GM19025 (cell line): ENCODE measurements at regions not wholly inside any gene's neighbourhood (a gene's known extent, or its start where the extent isn't known, plus 50 kb on each side); places are given as distances from the start of the nearest gene placed in this dataset.
A peak's percentile ranks its signal among the peaks of the same experiment; 100 is the strongest.

Source experiments
- ATAC-seq: cut with Tn5 transposase; IDR thresholded peaks from one replicate; pipeline ENCODE4 v1.9.1; 2021; ENCODE audit warnings: mild to moderate bottlenecking, low read depth, moderate library complexity; ENCODE audit not compliant: unreplicated experiment

- no peak for ATAC-seq
Observed at GRCh38 chr4:136865526-136865925, 666.8 kb downstream of the PCDH18 start.

- ATAC-seq = peak; percentile 80
Observed at GRCh38 chr4:136864604-136865185, 667.6 kb downstream of the PCDH18 start.

GRCh38 chr4:136863756-136864155, 668.5 kb downstream of the PCDH18 start:
- ATAC-seq = no peak

DNA sequence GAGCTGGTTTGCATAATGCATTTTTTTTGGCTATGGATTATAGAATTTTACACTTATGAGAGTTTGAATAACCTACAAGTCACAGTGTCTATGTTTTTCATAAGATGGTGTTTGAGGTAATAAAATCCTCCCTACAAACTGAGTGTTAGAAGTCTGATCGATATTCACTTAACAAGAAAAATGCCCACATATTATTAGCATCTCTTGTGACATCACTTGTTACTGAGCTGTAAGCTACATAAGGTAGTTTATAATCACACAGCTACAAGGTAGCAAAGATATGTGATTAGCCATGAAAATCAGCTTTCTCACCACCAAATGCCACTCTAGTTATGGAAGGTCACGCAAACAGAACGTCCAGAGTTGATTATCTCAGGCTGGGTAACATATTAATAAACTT, 669.6 kb downstream of the PCDH18 start:
- ATAC-seq = no peak

DNA sequence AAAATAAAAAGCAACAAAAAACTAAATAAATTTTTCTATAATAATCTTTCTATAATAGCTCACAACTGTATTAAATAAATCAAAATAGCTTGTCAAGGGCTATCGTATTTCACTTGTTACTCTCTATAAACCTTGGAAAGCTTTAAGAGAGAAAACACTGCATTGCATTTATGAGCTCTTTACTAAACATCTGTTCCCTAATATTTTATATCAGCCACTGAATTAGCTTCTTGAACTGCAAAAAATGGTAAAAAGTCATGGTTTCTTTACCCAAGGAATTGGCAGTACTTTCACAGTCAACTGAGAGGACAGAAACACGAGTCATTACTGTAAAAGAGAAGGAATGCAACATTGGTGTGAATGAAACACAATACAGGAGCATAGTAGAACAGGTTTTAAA, 671.2 kb downstream of the PCDH18 start:
- no peak for ATAC-seq

- ATAC-seq = no peak
Observed at GRCh38 chr4:136858903-136859302, 673.4 kb downstream of the PCDH18 start.

- no peak for ATAC-seq
Observed at GRCh38 chr4:136855886-136856285, 676.4 kb downstream of the PCDH18 start.

DNA sequence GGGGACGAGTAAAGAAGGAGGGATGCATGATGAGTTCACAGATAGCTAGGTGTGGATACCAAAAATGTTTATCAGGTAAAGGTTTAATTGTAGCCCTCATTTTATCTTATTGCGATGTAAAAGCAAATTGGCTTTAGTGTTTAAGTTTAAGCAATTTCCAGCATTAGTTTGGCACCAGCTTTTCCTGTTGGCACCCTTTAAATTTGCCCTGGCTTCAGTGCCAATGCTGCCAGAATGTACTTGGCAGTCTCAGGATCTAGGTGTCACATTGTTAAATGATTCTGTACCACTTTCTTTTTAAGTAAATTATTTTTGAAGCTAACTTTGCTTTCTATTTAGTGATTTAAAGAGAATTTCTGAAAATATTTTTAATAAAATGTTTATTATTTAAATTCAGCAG, 681.8 kb downstream of the PCDH18 start:
- no peak for ATAC-seq

- no peak for ATAC-seq
Observed at GRCh38 chr4:136847881-136848621, 684.2 kb downstream of the PCDH18 start.

DNA sequence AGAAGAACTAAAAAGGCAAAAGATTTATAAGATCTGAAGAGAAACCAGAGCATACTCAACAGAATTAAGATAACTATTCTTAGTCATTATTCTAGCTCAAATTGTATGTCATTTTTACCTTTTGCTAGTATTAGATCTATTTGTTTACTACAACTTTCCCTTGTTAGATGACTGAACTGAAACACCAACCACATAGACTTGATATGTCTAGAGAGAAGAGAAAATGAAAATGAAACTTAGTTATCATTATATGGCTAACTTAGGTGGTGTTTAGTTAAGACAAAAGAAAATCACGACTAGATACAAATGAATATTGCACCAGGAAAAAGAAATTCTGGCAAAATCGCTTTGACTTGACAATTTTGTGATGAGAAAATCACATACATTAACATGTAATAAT, 690.8 kb downstream of the PCDH18 start:
- ATAC-seq = no peak

DNA sequence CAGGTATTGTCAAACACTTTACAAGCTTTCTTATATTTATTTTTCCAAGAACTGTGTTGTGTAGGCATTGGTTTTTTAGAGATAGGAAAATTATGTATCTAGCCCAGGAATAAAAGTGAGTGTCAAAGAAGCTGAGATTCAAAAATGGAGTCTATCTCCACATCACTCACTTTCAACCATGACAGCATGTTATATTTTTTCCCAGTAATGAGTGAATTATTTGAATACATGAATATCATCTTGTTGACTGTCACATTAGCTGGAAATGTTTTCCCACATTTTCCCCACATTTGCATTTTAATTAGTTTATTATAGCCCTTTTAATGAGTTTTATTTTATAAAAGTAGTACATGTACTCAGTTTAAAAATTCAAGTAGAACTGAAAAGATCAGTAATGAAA, 693.7 kb downstream of the PCDH18 start:
- no peak for ATAC-seq

DNA sequence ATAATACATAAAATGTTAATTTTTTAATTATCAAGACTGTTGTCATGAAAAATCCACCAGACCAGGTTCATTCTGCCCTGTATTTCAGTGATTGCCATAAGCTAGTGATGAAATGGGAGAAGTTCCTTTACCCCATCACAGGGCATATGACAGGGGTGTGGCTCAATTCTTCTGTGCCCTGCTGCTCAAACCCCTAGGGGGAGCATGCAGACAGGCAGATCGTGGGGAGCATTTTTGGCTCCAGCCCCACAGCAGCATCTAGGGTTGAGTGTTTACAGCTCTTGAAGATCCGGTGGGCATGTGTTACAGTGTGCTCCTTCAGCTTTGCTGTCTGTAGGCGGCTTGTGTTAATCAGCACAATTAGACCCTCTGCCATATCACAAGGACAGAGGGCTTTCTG, 700.7 kb downstream of the PCDH18 start:
- no peak for ATAC-seq

- ATAC-seq = no peak
Observed at GRCh38 chr4:136829280-136829679, 703.0 kb downstream of the PCDH18 start.

- ATAC-seq = no peak
Observed at GRCh38 chr4:136823020-136823419, 709.3 kb downstream of the PCDH18 start.

DNA sequence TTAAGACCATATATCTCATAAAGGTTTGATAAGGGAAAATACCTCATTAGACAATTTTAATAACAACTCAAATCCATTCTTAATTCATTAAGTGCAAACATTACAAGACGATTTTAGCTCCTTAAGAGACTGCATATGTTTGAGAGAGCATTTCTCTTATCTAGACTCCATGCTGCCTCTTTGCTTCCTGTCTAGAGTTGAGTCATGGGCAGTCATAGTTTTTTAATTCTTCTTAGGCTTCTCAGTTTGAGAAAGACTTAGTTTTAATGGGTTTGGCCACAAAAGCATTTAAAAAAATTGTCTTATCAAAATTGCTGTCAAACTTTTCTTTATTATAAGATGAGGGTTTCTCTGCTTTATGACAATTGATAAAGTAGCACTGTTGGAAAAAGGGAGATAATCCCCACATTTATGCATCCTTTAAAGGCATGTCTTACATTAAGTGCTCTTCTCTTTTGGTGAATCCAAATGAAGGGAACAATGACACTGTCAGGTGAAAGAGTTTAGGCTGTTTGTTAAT, 713.4 kb downstream of the PCDH18 start:
- ATAC-seq = no peak

GRCh38 chr4:136812100-136812880, 720.0 kb downstream of the PCDH18 start:
- no peak for ATAC-seq

GRCh38 chr4:136811496-136812077, 720.7 kb downstream of the PCDH18 start:
- no peak for ATAC-seq

DNA sequence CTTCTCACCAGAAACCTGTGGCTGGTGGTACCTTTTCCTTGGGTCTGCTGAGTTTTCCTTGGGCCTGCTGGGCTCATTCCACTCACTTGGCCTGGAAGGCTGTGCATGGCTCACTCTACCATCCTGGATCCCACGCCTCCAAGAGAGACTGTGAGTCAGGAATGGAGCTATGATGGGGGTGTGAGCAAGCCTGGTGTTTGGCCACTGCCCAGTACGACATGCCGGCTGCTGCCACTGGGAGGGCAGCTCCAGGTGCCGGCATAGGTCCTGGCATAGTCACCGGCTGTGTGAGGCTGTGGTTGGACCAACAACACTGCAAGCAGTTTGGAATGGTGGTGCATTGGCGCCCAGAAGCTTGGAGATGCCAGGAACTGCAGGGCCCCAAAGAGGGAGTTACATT, 721.7 kb downstream of the PCDH18 start:
- no peak for ATAC-seq

- no peak for ATAC-seq
Observed at GRCh38 chr4:136806844-136807243, 725.5 kb downstream of the PCDH18 start.

GRCh38 chr4:136805617-136806016, 726.7 kb downstream of the PCDH18 start:
- no peak for ATAC-seq

DNA sequence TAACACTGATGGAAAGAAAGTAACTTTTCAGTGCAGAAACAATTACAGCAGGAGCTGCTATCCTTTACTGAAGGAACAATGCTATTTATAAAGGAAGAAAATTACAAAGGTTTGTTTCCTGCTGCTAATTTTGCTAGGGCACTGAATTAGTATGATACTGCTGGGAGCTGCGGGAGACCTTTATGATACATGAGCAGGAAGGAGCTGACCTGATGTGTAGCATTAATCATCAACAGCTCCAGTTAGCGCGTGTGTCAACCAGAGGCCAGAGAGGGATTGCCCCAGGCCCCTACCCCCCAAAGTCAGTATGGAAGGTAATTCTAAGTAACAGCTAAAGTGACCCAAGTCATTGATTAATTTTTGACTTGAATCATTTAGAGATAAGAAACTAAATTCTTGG, 728.9 kb downstream of the PCDH18 start:
- ATAC-seq = no peak
